DND-41 (cell line): ENCODE measurements at regions not wholly inside any gene's neighbourhood (a gene's known extent, or its start where the extent isn't known, plus 50 kb on each side); places are given as distances from the start of the nearest gene placed in this dataset.

ENCODE experiments used
- EZH2 ChIP-seq: IDR thresholded peaks from 3 replicates; pipeline ENCODE4 v1.6.1; 2012; ENCODE audit warnings: borderline replicate concordance, low read depth, mild to moderate bottlenecking, moderate library complexity, low read length, inconsistent platforms; ENCODE audit not compliant: severe bottlenecking
- TF ChIP-seq, protein P1 (sequence below): IDR thresholded peaks from 2 replicates; pipeline ENCODE4 v1.5.1; 2012; ENCODE audit warnings: borderline replicate concordance, low read length, moderate library complexity, mild to moderate bottlenecking; ENCODE audit not compliant: poor library complexity, severe bottlenecking; ENCODE audit errors: extremely low read depth

DNA sequence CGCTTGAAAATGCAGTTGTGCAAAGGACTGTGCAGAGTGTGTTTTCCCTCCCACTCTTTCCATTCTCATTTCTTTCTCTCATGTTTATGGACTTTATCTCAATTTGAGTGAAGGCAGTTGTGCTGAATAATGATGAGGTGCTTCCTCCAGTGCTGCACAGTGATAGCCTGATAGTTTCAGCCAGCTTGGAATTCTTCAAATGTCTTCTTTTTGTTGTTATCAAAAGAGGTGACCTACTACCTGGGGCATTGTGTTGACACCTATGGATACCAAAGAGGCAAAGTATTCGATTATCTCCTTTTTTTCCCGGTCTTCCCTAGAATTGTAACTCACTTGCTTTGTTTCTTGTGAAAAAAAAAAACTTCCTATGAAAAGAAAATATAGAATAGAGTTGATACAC is 132.6 kb upstream of the ESRRG start:
- TF ChIP-seq, protein P1, sequence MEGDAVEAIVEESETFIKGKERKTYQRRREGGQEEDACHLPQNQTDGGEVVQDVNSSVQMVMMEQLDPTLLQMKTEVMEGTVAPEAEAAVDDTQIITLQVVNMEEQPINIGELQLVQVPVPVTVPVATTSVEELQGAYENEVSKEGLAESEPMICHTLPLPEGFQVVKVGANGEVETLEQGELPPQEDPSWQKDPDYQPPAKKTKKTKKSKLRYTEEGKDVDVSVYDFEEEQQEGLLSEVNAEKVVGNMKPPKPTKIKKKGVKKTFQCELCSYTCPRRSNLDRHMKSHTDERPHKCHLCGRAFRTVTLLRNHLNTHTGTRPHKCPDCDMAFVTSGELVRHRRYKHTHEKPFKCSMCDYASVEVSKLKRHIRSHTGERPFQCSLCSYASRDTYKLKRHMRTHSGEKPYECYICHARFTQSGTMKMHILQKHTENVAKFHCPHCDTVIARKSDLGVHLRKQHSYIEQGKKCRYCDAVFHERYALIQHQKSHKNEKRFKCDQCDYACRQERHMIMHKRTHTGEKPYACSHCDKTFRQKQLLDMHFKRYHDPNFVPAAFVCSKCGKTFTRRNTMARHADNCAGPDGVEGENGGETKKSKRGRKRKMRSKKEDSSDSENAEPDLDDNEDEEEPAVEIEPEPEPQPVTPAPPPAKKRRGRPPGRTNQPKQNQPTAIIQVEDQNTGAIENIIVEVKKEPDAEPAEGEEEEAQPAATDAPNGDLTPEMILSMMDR, result no peak
- TF ChIP-seq EZH2, result no peak
